GF-D8 (cell line): ENCODE measurements at regions not wholly inside any gene's neighbourhood (a gene's known extent, or its start where the extent isn't known, plus 50 kb on each side); places are given as distances from the start of the nearest gene placed in this dataset.

Experiments
- DNase-seq: peaks from one replicate; lab custom pipeline; 2025; lab: John Stamatoyannopoulos, UW

GRCh38 chr22:27662359-27663301, 138.9 kb downstream of the MN1 start:
- DNase-seq = no peak

GRCh38 chr22:27663812-27664211, 137.7 kb downstream of the MN1 start:
- no peak for DNase-seq

GRCh38 chr22:27666272-27666997, 135.1 kb downstream of the MN1 start:
- DNase-seq = no peak

- no peak for DNase-seq
These were observed 134.3 kb downstream of the MN1 start for GRCh38 chr22:27667121-27667843.

GRCh38 chr22:27668828-27669797, 132.4 kb downstream of the MN1 start:
- DNase-seq = no peak

- no peak for DNase-seq
These were observed 131.6 kb downstream of the MN1 start for GRCh38 chr22:27669798-27670599.

- no peak for DNase-seq
These were observed 130.7 kb downstream of the MN1 start for GRCh38 chr22:27670701-27671412.

GRCh38 chr22:27671413-27671935, 130.1 kb downstream of the MN1 start:
- no peak for DNase-seq

GRCh38 chr22:27672721-27673418, 128.7 kb downstream of the MN1 start:
- DNase-seq = no peak

- no peak for DNase-seq
These were observed 127.7 kb downstream of the MN1 start for GRCh38 chr22:27673839-27674238.

GRCh38 chr22:27674261-27674923, 127.2 kb downstream of the MN1 start:
- DNase-seq = no peak

- no peak for DNase-seq
These were observed 124.9 kb downstream of the MN1 start for GRCh38 chr22:27676545-27677213.

- DNase-seq = no peak
These were observed 123.6 kb downstream of the MN1 start for GRCh38 chr22:27677905-27678458.

- no peak for DNase-seq
These were observed 122.4 kb downstream of the MN1 start for GRCh38 chr22:27679176-27679575.

GRCh38 chr22:27679693-27680488, 121.7 kb downstream of the MN1 start:
- no peak for DNase-seq

GRCh38 chr22:27680636-27681035, 120.9 kb downstream of the MN1 start:
- DNase-seq = no peak

GRCh38 chr22:27681037-27681436, 120.5 kb downstream of the MN1 start:
- DNase-seq = no peak
